ENCODE measurements at regions not wholly inside any gene's neighbourhood (a gene's known extent, or its start where the extent isn't known, plus 50 kb on each side); places are given as distances from the start of the nearest gene placed in this dataset.

GRCh38 chr1:189496768-189497167, 980.9 kb downstream of the BRINP3 start:
- no peak for DNase-seq

- DNase-seq = no peak
Measured at GRCh38 chr1:189499736-189500135, 977.9 kb downstream of the BRINP3 start.

- no peak for DNase-seq
Measured at GRCh38 chr1:189500778-189501177, 976.9 kb downstream of the BRINP3 start.

- DNase-seq = no peak
Measured at GRCh38 chr1:189510827-189511226, 966.8 kb downstream of the BRINP3 start.

- no peak for DNase-seq
Measured at GRCh38 chr1:189513091-189513490, 964.6 kb downstream of the BRINP3 start.

- no peak for DNase-seq
Measured at GRCh38 chr1:189522441-189522840, 955.2 kb downstream of the BRINP3 start.

- DNase-seq = peak; percentile 16
Measured at GRCh38 chr1:189524501-189524900, 953.2 kb downstream of the BRINP3 start.

GRCh38 chr1:189530162-189530561, 947.5 kb downstream of the BRINP3 start:
- DNase-seq = no peak

- DNase-seq = no peak
Measured at GRCh38 chr1:189538271-189538670, 939.4 kb downstream of the BRINP3 start.

GRCh38 chr1:189550498-189550897, 927.2 kb downstream of the BRINP3 start:
- no peak for DNase-seq

GRCh38 chr1:189563784-189564183, 913.9 kb downstream of the BRINP3 start:
- DNase-seq = no peak

GRCh38 chr1:189567890-189568289, 909.8 kb downstream of the BRINP3 start:
- DNase-seq = no peak

- DNase-seq = no peak
Measured at GRCh38 chr1:189596197-189596596, 881.5 kb downstream of the BRINP3 start.

GRCh38 chr1:189597083-189597482, 880.6 kb downstream of the BRINP3 start:
- no peak for DNase-seq

GRCh38 chr1:189605226-189605625, 872.4 kb downstream of the BRINP3 start:
- no peak for DNase-seq

- DNase-seq = no peak
Measured at GRCh38 chr1:189606047-189606446, 871.6 kb downstream of the BRINP3 start.

GRCh38 chr1:189606795-189607476, 870.7 kb downstream of the BRINP3 start:
- DNase-seq = peak; percentile 92

- no peak for DNase-seq
Measured at GRCh38 chr1:189607477-189608096, 870.1 kb downstream of the BRINP3 start.

- no peak for DNase-seq
Measured at GRCh38 chr1:189609167-189609566, 868.5 kb downstream of the BRINP3 start.

- DNase-seq = peak; percentile 57
Measured at GRCh38 chr1:189616893-189617292, 860.8 kb downstream of the BRINP3 start.

- peak; percentile 91 for DNase-seq
Measured at GRCh38 chr1:189619682-189620332, 857.9 kb downstream of the BRINP3 start.

- no peak for DNase-seq
Measured at GRCh38 chr1:189620471-189620870, 857.2 kb downstream of the BRINP3 start.

- no peak for DNase-seq
Measured at GRCh38 chr1:189623336-189623735, 854.3 kb downstream of the BRINP3 start.

- no peak for DNase-seq
Measured at GRCh38 chr1:189627427-189627826, 850.2 kb downstream of the BRINP3 start.
